Keratinocyte (primary cell): ENCODE measurements at regions not wholly inside any gene's neighbourhood (a gene's known extent, or its start where the extent isn't known, plus 50 kb on each side); places are given as distances from the start of the nearest gene placed in this dataset.

Source experiments
- DNase-seq: peaks from one replicate; pipeline ENCODE4 v3.0.0-alpha.2; 2011; ENCODE audit warnings: low read depth, missing footprints, low spot score
- FAIRE-seq: peaks from 2 replicates; lab custom pipeline; 2011; peaks lifted over from hg19 to GRCh38; lab: Jason Lieb, UNC
- H2AFZ ChIP-seq: 2 replicates; pipeline ENCODE4 v1.6.0; 2012; ENCODE audit warnings: low read length, control low read depth, inconsistent platforms; ENCODE audit not compliant: control insufficient read depth
- H3K27ac ChIP-seq: 2 replicates; pipeline ENCODE4 v1.5.1; 2011; ENCODE audit warnings: low read length; ENCODE audit not compliant: control insufficient read depth, insufficient read depth
- H3K27me3 ChIP-seq: 3 replicates; pipeline ENCODE4 v1.6.0; 2011; ENCODE audit warnings: low read length; ENCODE audit not compliant: control insufficient read depth, insufficient read depth; ENCODE audit errors: extremely low read depth
- H3K36me3 ChIP-seq, 2 experiments: 2 replicates in 1 of 2; 3 replicates in 1 of 2; pipeline ENCODE4 v1.5.1; 2011; ENCODE audit warnings: low read length in 2 of 2, mild to moderate bottlenecking in 1 of 2; ENCODE audit not compliant: control insufficient read depth in 2 of 2, insufficient read depth in 2 of 2; ENCODE audit errors: extremely low read depth in 1 of 2
- H3K4me1 ChIP-seq: 3 replicates; pipeline ENCODE4 v1.5.1; 2011; ENCODE audit warnings: low read length; ENCODE audit not compliant: control insufficient read depth, insufficient read depth; ENCODE audit errors: extremely low read depth
- H3K4me2 ChIP-seq: 3 replicates; pipeline ENCODE4 v1.6.0; 2011; ENCODE audit warnings: low read depth, low read length; ENCODE audit not compliant: control insufficient read depth, insufficient read depth; ENCODE audit errors: extremely low read depth
- H3K4me3 ChIP-seq, 3 experiments: fragments of 200-600 bp in 1 of 3; sonication (generic) in 1 of 3; 2 replicates in 2 of 3; 3 replicates in 1 of 3; pipeline ENCODE4 v1.5.1; 2011 to 2016; ENCODE audit warnings: low read length in 3 of 3, mild to moderate bottlenecking in 3 of 3, control low read depth in 2 of 3, inconsistent platforms in 1 of 3, low read depth in 1 of 3, mixed read lengths in 1 of 3, mixed run types in 1 of 3, moderate library complexity in 1 of 3; ENCODE audit not compliant: control insufficient read depth in 2 of 3, insufficient read depth in 2 of 3; ENCODE audit errors: extremely low read depth in 1 of 3
- H3K79me2 ChIP-seq: 2 replicates; pipeline ENCODE4 v1.6.0; 2012; ENCODE audit warnings: low read length; ENCODE audit not compliant: control insufficient read depth, insufficient read depth
- H3K9ac ChIP-seq: 3 replicates; pipeline ENCODE4 v1.6.0; 2011; ENCODE audit warnings: low read length; ENCODE audit not compliant: control insufficient read depth, insufficient read depth; ENCODE audit errors: extremely low read depth
- H3K9me1 ChIP-seq: 3 replicates; pipeline ENCODE4 v1.6.0; 2011; ENCODE audit warnings: low read length; ENCODE audit not compliant: control insufficient read depth, insufficient read depth; ENCODE audit errors: extremely low read depth
- H3K9me3 ChIP-seq: 2 replicates; pipeline ENCODE4 v1.5.1; 2012; ENCODE audit warnings: low read depth, low read length; ENCODE audit not compliant: control insufficient read depth
- H4K20me1 ChIP-seq: 3 replicates; pipeline ENCODE4 v1.6.0; 2011; ENCODE audit warnings: low read length; ENCODE audit not compliant: control insufficient read depth, insufficient read depth; ENCODE audit errors: extremely low read depth
- EZH2 ChIP-seq: IDR thresholded peaks from one replicate; pipeline ENCODE4 v1.6.1; 2012; ENCODE audit warnings: inconsistent platforms, mild to moderate bottlenecking, low read length, moderate library complexity
- dilution Hi-C: fragments of 300-500 bp; cut with MboI; formaldehyde crosslinking; loops from one replicate; pipeline ENCODE4 v1.7.0; 2020; ENCODE audit warnings: low sequenced_read_pairs; ENCODE audit not compliant: extremely low pct_ligation_motif_present
- TF ChIP-seq, protein P1 (sequence below), 3 experiments: IDR thresholded peaks in 1 of 3; conservative IDR thresholded peaks in 1 of 3; optimal IDR thresholded peaks in 1 of 3; 2 replicates in 2 of 3; 3 replicates in 1 of 3; pipeline versions ENCODE3 to v1.5.1; 2011; ENCODE audit warnings: low read length in 3 of 3, mild to moderate bottlenecking in 3 of 3, moderate library complexity in 2 of 3, control low read depth in 1 of 3, inconsistent platforms in 1 of 3; ENCODE audit not compliant: insufficient read depth in 2 of 3; ENCODE audit errors: extremely low read depth in 1 of 3

DNA sequence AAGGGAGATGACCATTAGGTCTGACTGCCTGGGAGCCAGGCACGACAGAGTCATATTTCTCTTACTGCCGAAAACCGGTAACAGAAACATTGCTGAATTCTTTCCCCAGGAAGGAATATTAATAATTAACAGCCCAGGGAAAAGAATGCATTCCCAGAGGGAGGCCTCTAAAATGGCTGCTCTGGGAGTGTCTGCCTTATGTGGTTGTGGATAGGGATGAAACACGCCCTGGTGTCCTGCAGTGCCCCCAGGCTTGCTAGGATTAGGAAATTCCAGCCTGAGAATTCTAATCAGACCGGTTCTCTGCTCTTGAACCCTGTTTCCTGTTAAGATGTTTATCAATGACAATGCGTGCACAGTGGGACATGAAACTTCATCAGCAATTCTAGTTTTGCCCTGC lies 226.7 kb downstream of the GPAM start:
- no peaks in the 10 kb centered on the region for H3K4me1 ChIP-seq
- H3K9me3 ChIP-seq = no peaks in the 10 kb centered on the region
- H3K9ac ChIP-seq = no peak overlapping the region
- H3K4me2 ChIP-seq = no peak overlapping the region
- dilution Hi-C loops = no loop called here
- H3K27me3 ChIP-seq = no peaks in the 10 kb centered on the region
- TF ChIP-seq EZH2 = no peak
- TF ChIP-seq, protein P1, sequence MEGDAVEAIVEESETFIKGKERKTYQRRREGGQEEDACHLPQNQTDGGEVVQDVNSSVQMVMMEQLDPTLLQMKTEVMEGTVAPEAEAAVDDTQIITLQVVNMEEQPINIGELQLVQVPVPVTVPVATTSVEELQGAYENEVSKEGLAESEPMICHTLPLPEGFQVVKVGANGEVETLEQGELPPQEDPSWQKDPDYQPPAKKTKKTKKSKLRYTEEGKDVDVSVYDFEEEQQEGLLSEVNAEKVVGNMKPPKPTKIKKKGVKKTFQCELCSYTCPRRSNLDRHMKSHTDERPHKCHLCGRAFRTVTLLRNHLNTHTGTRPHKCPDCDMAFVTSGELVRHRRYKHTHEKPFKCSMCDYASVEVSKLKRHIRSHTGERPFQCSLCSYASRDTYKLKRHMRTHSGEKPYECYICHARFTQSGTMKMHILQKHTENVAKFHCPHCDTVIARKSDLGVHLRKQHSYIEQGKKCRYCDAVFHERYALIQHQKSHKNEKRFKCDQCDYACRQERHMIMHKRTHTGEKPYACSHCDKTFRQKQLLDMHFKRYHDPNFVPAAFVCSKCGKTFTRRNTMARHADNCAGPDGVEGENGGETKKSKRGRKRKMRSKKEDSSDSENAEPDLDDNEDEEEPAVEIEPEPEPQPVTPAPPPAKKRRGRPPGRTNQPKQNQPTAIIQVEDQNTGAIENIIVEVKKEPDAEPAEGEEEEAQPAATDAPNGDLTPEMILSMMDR (optimal IDR thresholded peaks at IDR 0.05 in 1 of 3, IDR thresholded peaks at IDR 0.05 in 1 of 3, conservative IDR thresholded peaks at IDR 0.05 in 1 of 3; ENCODE audit: extremely low read depth in 1 of 3, insufficient read depth in 2 of 3, low read length in 3 of 3) = no peak
- DNase-seq (no peak), FAIRE-seq (no peak)
- no peaks in the 10 kb centered on the region for H3K79me2 ChIP-seq
- H4K20me1 ChIP-seq = no peaks in the 10 kb centered on the region
- H3K36me3 ChIP-seq = no peaks in the 10 kb centered on the region
- no peak overlapping the region for H3K4me3 ChIP-seq
- no peak overlapping the region for H2AFZ ChIP-seq
- no peaks in the 10 kb centered on the region for H3K9me1 ChIP-seq
- no peak overlapping the region for H3K27ac ChIP-seq

DNA sequence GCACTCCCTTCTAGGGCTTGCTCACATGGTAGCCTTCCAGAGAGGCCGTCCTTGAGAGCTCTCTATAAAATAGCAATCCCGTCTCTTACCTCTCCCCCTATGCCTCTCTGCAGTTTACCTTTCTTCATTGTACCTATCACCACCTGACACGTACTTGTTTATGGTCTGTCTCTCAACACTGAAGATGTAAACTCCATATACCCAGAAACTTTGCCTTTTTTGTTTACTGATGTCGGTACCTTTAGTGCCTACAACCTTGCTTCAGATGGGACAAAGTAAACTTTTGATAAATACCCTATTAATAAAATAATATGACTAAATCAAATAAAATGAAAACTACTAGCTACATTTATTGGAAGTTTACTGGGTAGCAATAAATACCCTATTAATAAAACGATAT lies 220.6 kb downstream of the GPAM start:
- no peak overlapping the region for H3K9ac ChIP-seq
- H3K9me1 ChIP-seq = no peaks in the 10 kb centered on the region
- no peak overlapping the region for H3K4me2 ChIP-seq
- no peak overlapping the region for H3K27ac ChIP-seq
- H2AFZ ChIP-seq = no peak overlapping the region
- no peaks in the 10 kb centered on the region for H3K36me3 ChIP-seq
- no peaks in the 10 kb centered on the region for H3K9me3 ChIP-seq
- no peaks in the 10 kb centered on the region for H3K4me1 ChIP-seq
- no peak overlapping the region for H3K4me3 ChIP-seq
- no peaks in the 10 kb centered on the region for H3K79me2 ChIP-seq
- no peaks in the 10 kb centered on the region for H3K27me3 ChIP-seq
- dilution Hi-C loops = no loop called here
- H4K20me1 ChIP-seq = no peaks in the 10 kb centered on the region
- no peak for DNase-seq
- TF ChIP-seq, protein P1 (optimal IDR thresholded peaks at IDR 0.05 in 1 of 3, IDR thresholded peaks at IDR 0.05 in 1 of 3, conservative IDR thresholded peaks at IDR 0.05 in 1 of 3; ENCODE audit: extremely low read depth in 1 of 3, insufficient read depth in 2 of 3, low read length in 3 of 3) = no peak
- no peak for TF ChIP-seq EZH2
- FAIRE-seq = no peak
